Kidney (tissue), 13 donors: ENCODE measurements at regions not wholly inside any gene's neighbourhood (a gene's known extent, or its start where the extent isn't known, plus 50 kb on each side); places are given as distances from the start of the nearest gene placed in this dataset.

Experiments
- DNase-seq, 5 donors: peaks; one replicate each; pipeline ENCODE4 v3.0.0-alpha.2; 2013 to 2020
- FAIRE-seq: peaks from 2 replicates; lab custom pipeline; 2012; peaks lifted over from hg19 to GRCh38; lab: Jason Lieb, UNC
- H3K27ac ChIP-seq, 2 donors: one replicate each; pipeline ENCODE4 v1.7.0; 2013; ENCODE audit warnings: low read depth in 2 of 2, low read length in 2 of 2, inconsistent platforms in 1 of 2
- H3K27me3 ChIP-seq: one replicate; pipeline ENCODE4 v1.7.1; 2013; ENCODE audit warnings: low read length, inconsistent platforms; ENCODE audit not compliant: control insufficient read depth, insufficient read depth
- H3K36me3 ChIP-seq, 3 donors: one replicate each; pipeline versions ENCODE4 v1.7.0 to v1.7.1; 2013; ENCODE audit warnings: low read length in 3 of 3, control low read depth in 1 of 3, inconsistent platforms in 1 of 3; ENCODE audit not compliant: insufficient read depth in 3 of 3, control insufficient read depth in 2 of 3
- H3K4me1 ChIP-seq, 3 donors: one replicate each; pipeline versions ENCODE4 v1.7.0 to v1.7.1; 2013; ENCODE audit warnings: low read length in 3 of 3, inconsistent platforms in 1 of 3, low read depth in 1 of 3; ENCODE audit not compliant: control insufficient read depth in 2 of 3, insufficient read depth in 2 of 3
- H3K4me3 ChIP-seq, 3 donors: one replicate each; pipeline versions ENCODE4 v1.7.0 to v1.8.1; 2013; ENCODE audit warnings: low read length in 3 of 3, control low read depth in 1 of 3, inconsistent platforms in 1 of 3
- H3K9ac ChIP-seq, 3 donors: one replicate each; pipeline versions ENCODE4 v1.7.0 to v1.7.1; 2013; ENCODE audit warnings: low read length in 3 of 3, control low read depth in 1 of 3, inconsistent platforms in 1 of 3
- H3K9me3 ChIP-seq, 3 donors: one replicate each; pipeline versions ENCODE4 v1.7.0 to v1.7.1; 2013; ENCODE audit warnings: low read length in 3 of 3, control low read depth in 1 of 3, inconsistent platforms in 1 of 3; ENCODE audit not compliant: control insufficient read depth in 2 of 3, insufficient read depth in 1 of 3
- intact Hi-C: fragments of 100-400 bp; cut with DNase I; formaldehyde crosslinking; loops from one replicate; pipeline ENCODE4 v1.11.1; 2022
- TF ChIP-seq, protein P1 (sequence below): IDR thresholded peaks from 3 replicates; pipeline ENCODE4 v1.5.1; 2012; ENCODE audit warnings: mild to moderate bottlenecking, moderate library complexity, borderline replicate concordance; ENCODE audit not compliant: insufficient read depth; ENCODE audit errors: extremely low read depth
- donor health status: control.
- donor health status: control.
- donor health status: control.
- donor health status: control.
- donor health status: control.
- donor health status: DM: yes; HTN: yes; CAD: no.
- donor health status: Normal renal cell carcinoma (clear cell type).

- no peaks in the 10 kb centered on the region for H3K4me1 ChIP-seq
- intact Hi-C loops = no loop called here
- TF ChIP-seq, protein P1, sequence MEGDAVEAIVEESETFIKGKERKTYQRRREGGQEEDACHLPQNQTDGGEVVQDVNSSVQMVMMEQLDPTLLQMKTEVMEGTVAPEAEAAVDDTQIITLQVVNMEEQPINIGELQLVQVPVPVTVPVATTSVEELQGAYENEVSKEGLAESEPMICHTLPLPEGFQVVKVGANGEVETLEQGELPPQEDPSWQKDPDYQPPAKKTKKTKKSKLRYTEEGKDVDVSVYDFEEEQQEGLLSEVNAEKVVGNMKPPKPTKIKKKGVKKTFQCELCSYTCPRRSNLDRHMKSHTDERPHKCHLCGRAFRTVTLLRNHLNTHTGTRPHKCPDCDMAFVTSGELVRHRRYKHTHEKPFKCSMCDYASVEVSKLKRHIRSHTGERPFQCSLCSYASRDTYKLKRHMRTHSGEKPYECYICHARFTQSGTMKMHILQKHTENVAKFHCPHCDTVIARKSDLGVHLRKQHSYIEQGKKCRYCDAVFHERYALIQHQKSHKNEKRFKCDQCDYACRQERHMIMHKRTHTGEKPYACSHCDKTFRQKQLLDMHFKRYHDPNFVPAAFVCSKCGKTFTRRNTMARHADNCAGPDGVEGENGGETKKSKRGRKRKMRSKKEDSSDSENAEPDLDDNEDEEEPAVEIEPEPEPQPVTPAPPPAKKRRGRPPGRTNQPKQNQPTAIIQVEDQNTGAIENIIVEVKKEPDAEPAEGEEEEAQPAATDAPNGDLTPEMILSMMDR = no peak
- DNase-seq (no peak), FAIRE-seq (no peak)
- no peaks in the 10 kb centered on the region for H3K36me3 ChIP-seq
- no peaks in the 10 kb centered on the region for H3K27me3 ChIP-seq
- no peak overlapping the region for H3K27ac ChIP-seq
- H3K4me3 ChIP-seq = no peak overlapping the region
- no peak overlapping the region for H3K9ac ChIP-seq
- no peaks in the 10 kb centered on the region for H3K9me3 ChIP-seq
Observed at GRCh38 chr2:139259422-139260051, 479.3 kb upstream of the NXPH2 start.

DNA sequence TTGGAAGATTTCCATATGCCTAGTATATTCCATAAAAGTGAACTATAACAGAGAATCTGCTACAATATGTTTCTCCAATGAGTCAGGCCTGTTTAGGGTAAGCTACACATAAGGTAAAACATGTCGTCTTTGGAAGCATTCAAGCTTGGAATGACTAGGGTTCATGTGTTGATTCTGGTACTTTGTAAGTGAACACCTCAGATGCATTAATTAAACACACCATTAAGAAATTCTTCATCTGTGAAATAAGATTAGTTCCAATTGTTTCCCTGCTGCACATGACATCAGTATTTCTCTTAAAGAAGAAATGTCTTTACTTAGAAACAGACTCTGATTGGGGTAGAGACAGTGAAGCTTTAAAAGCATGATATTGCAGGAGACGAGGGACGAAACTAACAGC, 461.1 kb upstream of the NXPH2 start:
- FAIRE-seq = no peak
- Histone ChIP-seq H3K4me3 (no peak overlapping the region), H3K9me3 (no peaks in the 10 kb centered on the region), H3K27me3 (no peaks in the 10 kb centered on the region), H3K36me3 (no peaks in the 10 kb centered on the region), H3K27ac (no peak overlapping the region), H3K9ac (no peak overlapping the region), H3K4me1 (no peaks in the 10 kb centered on the region)
- intact Hi-C loops = no loop called here
- TF ChIP-seq, protein P1 = no peak
- peak in 2 of 5 donors; percentile 11 to 23 for DNase-seq

DNA sequence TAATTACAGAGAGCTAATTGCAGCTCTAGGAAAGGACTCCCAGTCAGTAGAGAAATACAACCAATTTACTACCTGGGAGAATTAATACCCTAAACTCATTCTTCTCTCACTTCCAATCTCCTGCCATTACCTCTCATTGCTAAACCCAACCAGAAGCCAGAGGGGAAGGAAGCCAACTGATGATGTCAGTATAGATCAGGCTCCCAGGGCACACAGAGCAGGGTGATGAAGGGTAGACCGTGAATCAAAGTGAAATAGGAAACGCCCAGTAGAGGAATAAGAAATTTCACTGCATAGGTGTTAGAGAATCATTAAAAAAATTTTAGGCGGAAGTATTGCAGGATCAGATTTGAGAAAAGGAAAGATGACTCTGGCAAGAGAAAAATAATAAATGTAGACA, 456.8 kb upstream of the NXPH2 start:
- Histone ChIP-seq H3K4me3 (no peak overlapping the region), H3K27me3 (no peaks in the 10 kb centered on the region), H3K4me1 (no peaks in the 10 kb centered on the region), H3K36me3 (no peaks in the 10 kb centered on the region), H3K9ac (no peak overlapping the region), H3K27ac (no peak overlapping the region), H3K9me3 (no peaks in the 10 kb centered on the region)
- TF ChIP-seq, protein P1 = no peak
- FAIRE-seq = no peak
- no peak for DNase-seq
- intact Hi-C loops = no loop called here

GRCh38 chr2:139230881-139231280, 450.7 kb upstream of the NXPH2 start:
- intact Hi-C loops = no loop called here
- Histone ChIP-seq H3K4me3 (peak overlapping the region in 1 of 3 donors; percentile 3), H3K36me3 (no peaks in the 10 kb centered on the region), H3K27me3 (no peaks in the 10 kb centered on the region), H3K9me3 (no peaks in the 10 kb centered on the region), H3K9ac (no peak overlapping the region), H3K27ac (no peak overlapping the region), H3K4me1 (no peaks in the 10 kb centered on the region)
- DNase-seq (no peak), FAIRE-seq (no peak)
- TF ChIP-seq, protein P1 = no peak
